ENCODE measurements at regions not wholly inside any gene's neighbourhood (a gene's known extent, or its start where the extent isn't known, plus 50 kb on each side); places are given as distances from the start of the nearest gene placed in this dataset.

DNA sequence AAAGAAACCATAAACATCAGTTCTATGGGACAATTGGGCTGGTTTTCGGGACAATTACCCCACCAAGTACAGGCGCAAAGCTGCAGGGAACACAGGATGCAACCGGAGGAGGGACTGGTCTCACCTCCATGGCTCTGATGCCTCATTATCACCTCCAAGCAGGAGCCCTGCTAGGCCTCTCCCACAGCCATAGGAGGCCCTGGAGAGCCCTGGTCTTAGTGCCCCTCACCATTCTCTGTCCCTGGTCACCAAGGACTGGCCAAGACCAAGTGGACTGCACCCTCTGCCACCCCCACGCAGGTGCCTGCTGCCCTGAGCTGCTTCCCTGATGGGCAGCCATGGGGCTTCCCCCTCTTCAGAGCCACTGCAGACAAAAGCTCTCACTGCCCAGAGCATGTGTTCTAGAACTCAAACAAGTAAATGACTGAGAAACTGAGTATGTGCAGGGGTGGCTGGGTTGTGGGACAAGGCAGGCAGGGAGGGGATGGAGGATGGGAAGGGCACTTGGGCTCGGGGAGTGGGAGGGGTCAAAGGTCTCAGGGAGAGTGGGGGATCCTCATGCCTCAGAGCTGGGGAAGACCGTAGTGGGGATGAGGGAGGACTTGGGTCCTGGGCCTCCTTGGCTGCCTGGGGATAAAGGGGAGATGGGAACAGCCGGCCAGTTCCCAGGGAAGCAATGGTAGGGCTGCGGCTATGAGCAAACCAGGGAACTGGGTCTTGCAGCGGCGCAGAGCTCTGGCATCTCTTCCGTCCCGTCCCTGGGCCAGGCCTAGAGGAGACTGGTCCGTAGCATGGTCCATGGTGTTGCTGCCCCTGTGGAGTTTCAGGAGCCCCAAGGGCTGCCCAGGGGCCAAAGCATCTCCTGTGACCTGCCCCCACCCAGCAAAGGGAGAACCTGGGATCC lies 435.1 kb downstream of the PREX1 start:
- TF ChIP-seq, protein P1, sequence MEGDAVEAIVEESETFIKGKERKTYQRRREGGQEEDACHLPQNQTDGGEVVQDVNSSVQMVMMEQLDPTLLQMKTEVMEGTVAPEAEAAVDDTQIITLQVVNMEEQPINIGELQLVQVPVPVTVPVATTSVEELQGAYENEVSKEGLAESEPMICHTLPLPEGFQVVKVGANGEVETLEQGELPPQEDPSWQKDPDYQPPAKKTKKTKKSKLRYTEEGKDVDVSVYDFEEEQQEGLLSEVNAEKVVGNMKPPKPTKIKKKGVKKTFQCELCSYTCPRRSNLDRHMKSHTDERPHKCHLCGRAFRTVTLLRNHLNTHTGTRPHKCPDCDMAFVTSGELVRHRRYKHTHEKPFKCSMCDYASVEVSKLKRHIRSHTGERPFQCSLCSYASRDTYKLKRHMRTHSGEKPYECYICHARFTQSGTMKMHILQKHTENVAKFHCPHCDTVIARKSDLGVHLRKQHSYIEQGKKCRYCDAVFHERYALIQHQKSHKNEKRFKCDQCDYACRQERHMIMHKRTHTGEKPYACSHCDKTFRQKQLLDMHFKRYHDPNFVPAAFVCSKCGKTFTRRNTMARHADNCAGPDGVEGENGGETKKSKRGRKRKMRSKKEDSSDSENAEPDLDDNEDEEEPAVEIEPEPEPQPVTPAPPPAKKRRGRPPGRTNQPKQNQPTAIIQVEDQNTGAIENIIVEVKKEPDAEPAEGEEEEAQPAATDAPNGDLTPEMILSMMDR (IDR thresholded peaks at IDR 0.05): no peak
- TF ChIP-seq JUN (CRISPR knock-in tag; IDR thresholded peaks at IDR 0.05) (no peak), FOXJ3 (CRISPR knock-in tag; IDR thresholded peaks at IDR 0.05; ENCODE audit: borderline replicate concordance) (no peak), ATF3 (CRISPR knock-in tag; conservative IDR thresholded peaks at IDR 0.05) (no peak)
- TF ChIP-seq, protein P2, sequence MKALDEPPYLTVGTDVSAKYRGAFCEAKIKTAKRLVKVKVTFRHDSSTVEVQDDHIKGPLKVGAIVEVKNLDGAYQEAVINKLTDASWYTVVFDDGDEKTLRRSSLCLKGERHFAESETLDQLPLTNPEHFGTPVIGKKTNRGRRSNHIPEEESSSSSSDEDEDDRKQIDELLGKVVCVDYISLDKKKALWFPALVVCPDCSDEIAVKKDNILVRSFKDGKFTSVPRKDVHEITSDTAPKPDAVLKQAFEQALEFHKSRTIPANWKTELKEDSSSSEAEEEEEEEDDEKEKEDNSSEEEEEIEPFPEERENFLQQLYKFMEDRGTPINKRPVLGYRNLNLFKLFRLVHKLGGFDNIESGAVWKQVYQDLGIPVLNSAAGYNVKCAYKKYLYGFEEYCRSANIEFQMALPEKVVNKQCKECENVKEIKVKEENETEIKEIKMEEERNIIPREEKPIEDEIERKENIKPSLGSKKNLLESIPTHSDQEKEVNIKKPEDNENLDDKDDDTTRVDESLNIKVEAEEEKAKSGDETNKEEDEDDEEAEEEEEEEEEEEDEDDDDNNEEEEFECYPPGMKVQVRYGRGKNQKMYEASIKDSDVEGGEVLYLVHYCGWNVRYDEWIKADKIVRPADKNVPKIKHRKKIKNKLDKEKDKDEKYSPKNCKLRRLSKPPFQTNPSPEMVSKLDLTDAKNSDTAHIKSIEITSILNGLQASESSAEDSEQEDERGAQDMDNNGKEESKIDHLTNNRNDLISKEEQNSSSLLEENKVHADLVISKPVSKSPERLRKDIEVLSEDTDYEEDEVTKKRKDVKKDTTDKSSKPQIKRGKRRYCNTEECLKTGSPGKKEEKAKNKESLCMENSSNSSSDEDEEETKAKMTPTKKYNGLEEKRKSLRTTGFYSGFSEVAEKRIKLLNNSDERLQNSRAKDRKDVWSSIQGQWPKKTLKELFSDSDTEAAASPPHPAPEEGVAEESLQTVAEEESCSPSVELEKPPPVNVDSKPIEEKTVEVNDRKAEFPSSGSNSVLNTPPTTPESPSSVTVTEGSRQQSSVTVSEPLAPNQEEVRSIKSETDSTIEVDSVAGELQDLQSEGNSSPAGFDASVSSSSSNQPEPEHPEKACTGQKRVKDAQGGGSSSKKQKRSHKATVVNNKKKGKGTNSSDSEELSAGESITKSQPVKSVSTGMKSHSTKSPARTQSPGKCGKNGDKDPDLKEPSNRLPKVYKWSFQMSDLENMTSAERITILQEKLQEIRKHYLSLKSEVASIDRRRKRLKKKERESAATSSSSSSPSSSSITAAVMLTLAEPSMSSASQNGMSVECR (CRISPR knock-in tag; IDR thresholded peaks at IDR 0.05; ENCODE audit: borderline replicate concordance): no peak
